Tongue (tissue), 1 donor: ENCODE measurements at regions not wholly inside any gene's neighbourhood (a gene's known extent, or its start where the extent isn't known, plus 50 kb on each side); places are given as distances from the start of the nearest gene placed in this dataset.
"Not testable (repeated sequence)": the region's sequence is repeated elsewhere in the genome, so short reads cannot be mapped to it uniquely, and the experiment has no call there.

Source experiments
- DNase-seq: peaks from one replicate; pipeline ENCODE4 v3.0.0-alpha.2; 2015

- no peak for DNase-seq
Measured at GRCh38 chr2:40700231-40700954, 248.5 kb upstream of the SLC8A1 start.

GRCh38 chr2:40712197-40712894 is 260.5 kb upstream of the SLC8A1 start:
- not testable (repeated sequence) for DNase-seq

GRCh38 chr2:40716879-40717278 is 265.0 kb upstream of the SLC8A1 start:
- no peak for DNase-seq

- no peak for DNase-seq
Measured at GRCh38 chr2:40719414-40719813, 267.5 kb upstream of the SLC8A1 start.

GRCh38 chr2:40721595-40721994 is 269.7 kb upstream of the SLC8A1 start:
- DNase-seq, result no peak

GRCh38 chr2:40723194-40723593 is 271.3 kb upstream of the SLC8A1 start:
- DNase-seq, result no peak

GRCh38 chr2:40725040-40725439 is 273.1 kb upstream of the SLC8A1 start:
- DNase-seq, result no peak

- DNase-seq, result no peak
Measured at GRCh38 chr2:40725950-40726349, 274.1 kb upstream of the SLC8A1 start.

- no peak for DNase-seq
Measured at GRCh38 chr2:40734797-40735196, 282.9 kb upstream of the SLC8A1 start.

- no peak for DNase-seq
Measured at GRCh38 chr2:40737180-40737579, 285.3 kb upstream of the SLC8A1 start.

GRCh38 chr2:40740419-40740818 is 288.5 kb upstream of the SLC8A1 start:
- no peak for DNase-seq

GRCh38 chr2:40741532-40741931 is 289.6 kb upstream of the SLC8A1 start:
- no peak for DNase-seq

- DNase-seq, result no peak
Measured at GRCh38 chr2:40746191-40746590, 294.3 kb upstream of the SLC8A1 start.

- no peak for DNase-seq
Measured at GRCh38 chr2:40751981-40752380, 300.1 kb upstream of the SLC8A1 start.

GRCh38 chr2:40752796-40753195 is 300.9 kb upstream of the SLC8A1 start:
- no peak for DNase-seq

- no peak for DNase-seq
Measured at GRCh38 chr2:40754912-40755311, 303.0 kb upstream of the SLC8A1 start.

GRCh38 chr2:40758401-40759155 is 306.7 kb upstream of the SLC8A1 start:
- DNase-seq, result peak; percentile 8

- DNase-seq, result peak; percentile 1
Measured at GRCh38 chr2:40760071-40760666, 308.3 kb upstream of the SLC8A1 start.

GRCh38 chr2:40773291-40773690 is 321.4 kb upstream of the SLC8A1 start:
- no peak for DNase-seq

- DNase-seq, result no peak
Measured at GRCh38 chr2:40783704-40784103, 331.8 kb upstream of the SLC8A1 start.

- DNase-seq, result no peak
Measured at GRCh38 chr2:40786636-40787035, 334.7 kb upstream of the SLC8A1 start.

- no peak for DNase-seq
Measured at GRCh38 chr2:40797120-40797519, 345.2 kb upstream of the SLC8A1 start.

GRCh38 chr2:40803900-40804299 is 352.0 kb upstream of the SLC8A1 start:
- DNase-seq, result no peak
